ENCODE measurements at regions not wholly inside any gene's neighbourhood (a gene's known extent, or its start where the extent isn't known, plus 50 kb on each side); places are given as distances from the start of the nearest gene placed in this dataset.

- no peak for DNase-seq
Observed at GRCh38 chr18:73638709-73639108, 508.9 kb downstream of the FBXO15 start.

GRCh38 chr18:73636355-73636754 is 511.3 kb downstream of the FBXO15 start:
- no peak for DNase-seq

GRCh38 chr18:73626859-73627258 is 520.8 kb downstream of the FBXO15 start:
- no peak for DNase-seq

- DNase-seq = no peak
Observed at GRCh38 chr18:73626221-73626620, 521.4 kb downstream of the FBXO15 start.

GRCh38 chr18:73621091-73621490 is 526.5 kb downstream of the FBXO15 start:
- DNase-seq = no peak

GRCh38 chr18:73617981-73618380 is 529.7 kb downstream of the FBXO15 start:
- no peak for DNase-seq

GRCh38 chr18:73615506-73615905 is 532.1 kb downstream of the FBXO15 start:
- no peak for DNase-seq

GRCh38 chr18:73614812-73615211 is 532.8 kb downstream of the FBXO15 start:
- DNase-seq = no peak

- DNase-seq = no peak
Observed at GRCh38 chr18:73613706-73614340, 533.8 kb downstream of the FBXO15 start.

- no peak for DNase-seq
Observed at GRCh38 chr18:73597832-73598615, 549.6 kb downstream of the FBXO15 start.

GRCh38 chr18:73594749-73595148 is 552.9 kb downstream of the FBXO15 start:
- DNase-seq = no peak

- DNase-seq = no peak
Observed at GRCh38 chr18:73593207-73593606, 554.4 kb downstream of the FBXO15 start.

- no peak for DNase-seq
Observed at GRCh38 chr18:73590950-73591349, 556.7 kb downstream of the FBXO15 start.

- no peak for DNase-seq
Observed at GRCh38 chr18:73579698-73580097, 567.9 kb downstream of the FBXO15 start.

- no peak for DNase-seq
Observed at GRCh38 chr18:73577365-73577764, 570.3 kb downstream of the FBXO15 start.

- DNase-seq = no peak
Observed at GRCh38 chr18:73563901-73564472, 583.6 kb downstream of the FBXO15 start.

GRCh38 chr18:73563345-73563744 is 584.3 kb downstream of the FBXO15 start:
- DNase-seq = no peak

- no peak for DNase-seq
Observed at GRCh38 chr18:73556904-73557303, 590.7 kb downstream of the FBXO15 start.

GRCh38 chr18:73552171-73552570 is 595.5 kb downstream of the FBXO15 start:
- DNase-seq = no peak

GRCh38 chr18:73551211-73551610 is 596.4 kb downstream of the FBXO15 start:
- DNase-seq = no peak

- DNase-seq = no peak
Observed at GRCh38 chr18:73549236-73549635, 598.4 kb downstream of the FBXO15 start.

GRCh38 chr18:73545472-73545871 is 602.2 kb downstream of the FBXO15 start:
- no peak for DNase-seq

- no peak for DNase-seq
Observed at GRCh38 chr18:73544617-73545016, 603.0 kb downstream of the FBXO15 start.

Data from renal pelvis (tissue), 1 donor.